ENCODE measurements at regions not wholly inside any gene's neighbourhood (a gene's known extent, or its start where the extent isn't known, plus 50 kb on each side); places are given as distances from the start of the nearest gene placed in this dataset.

DNA sequence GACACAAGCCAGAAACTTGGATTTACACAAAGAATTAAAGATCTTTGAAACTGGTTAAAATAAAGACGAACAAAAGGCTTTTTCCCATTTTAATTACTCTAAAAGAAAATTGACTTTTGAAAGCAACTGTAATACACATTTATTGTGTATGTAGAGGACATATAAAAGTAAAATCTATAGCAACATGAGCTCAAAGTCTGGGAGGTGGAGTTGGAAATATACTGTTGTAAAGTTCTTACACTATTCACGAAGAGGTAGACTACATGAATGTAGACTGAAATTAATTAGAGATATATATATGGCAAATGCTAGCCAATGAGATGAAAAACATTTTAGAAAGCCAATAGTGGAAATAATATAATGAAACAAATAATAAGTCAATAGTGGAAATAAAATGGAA is 251.0 kb downstream of the AHR start:
- TF ChIP-seq POLR2A (IDR thresholded peaks at IDR 0.05) (no peak), EP300 (IDR thresholded peaks at IDR 0.05) (no peak)
- TF ChIP-seq, protein P1, sequence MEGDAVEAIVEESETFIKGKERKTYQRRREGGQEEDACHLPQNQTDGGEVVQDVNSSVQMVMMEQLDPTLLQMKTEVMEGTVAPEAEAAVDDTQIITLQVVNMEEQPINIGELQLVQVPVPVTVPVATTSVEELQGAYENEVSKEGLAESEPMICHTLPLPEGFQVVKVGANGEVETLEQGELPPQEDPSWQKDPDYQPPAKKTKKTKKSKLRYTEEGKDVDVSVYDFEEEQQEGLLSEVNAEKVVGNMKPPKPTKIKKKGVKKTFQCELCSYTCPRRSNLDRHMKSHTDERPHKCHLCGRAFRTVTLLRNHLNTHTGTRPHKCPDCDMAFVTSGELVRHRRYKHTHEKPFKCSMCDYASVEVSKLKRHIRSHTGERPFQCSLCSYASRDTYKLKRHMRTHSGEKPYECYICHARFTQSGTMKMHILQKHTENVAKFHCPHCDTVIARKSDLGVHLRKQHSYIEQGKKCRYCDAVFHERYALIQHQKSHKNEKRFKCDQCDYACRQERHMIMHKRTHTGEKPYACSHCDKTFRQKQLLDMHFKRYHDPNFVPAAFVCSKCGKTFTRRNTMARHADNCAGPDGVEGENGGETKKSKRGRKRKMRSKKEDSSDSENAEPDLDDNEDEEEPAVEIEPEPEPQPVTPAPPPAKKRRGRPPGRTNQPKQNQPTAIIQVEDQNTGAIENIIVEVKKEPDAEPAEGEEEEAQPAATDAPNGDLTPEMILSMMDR (IDR thresholded peaks at IDR 0.05), result no peak

All from tibial nerve (tissue), 4 donors.